ENCODE measurements at regions not wholly inside any gene's neighbourhood (a gene's known extent, or its start where the extent isn't known, plus 50 kb on each side); places are given as distances from the start of the nearest gene placed in this dataset.

- no peak for DNase-seq (ENCODE audit: low spot score, unreplicated experiment)
- no peaks in the 10 kb centered on the region for H3K27me3 Mint-ChIP-seq
- peaks cover 8% of the 10 kb centered on the region for H3K9me3 Mint-ChIP-seq (ENCODE audit: low read depth)
- no peaks in the 10 kb centered on the region for H3K4me1 Mint-ChIP-seq (ENCODE audit: low read depth)
- H3K4me3 Mint-ChIP-seq (ENCODE audit: low read depth) = no peak overlapping the region
- no peak for TF ChIP-seq CTCF (IDR thresholded peaks at IDR 0.05; ENCODE audit: unreplicated experiment)
- no peak overlapping the region for H3K27ac Mint-ChIP-seq
- H3K36me3 Mint-ChIP-seq (ENCODE audit: insufficient read depth) = no peaks in the 10 kb centered on the region
Measured at GRCh38 chr2:48838029-48838428, 82.5 kb upstream of the LHCGR start.

GRCh38 chr2:48829569-48829968, 74.0 kb upstream of the LHCGR start:
- Mint-ChIP-seq H3K27me3 (no peaks in the 10 kb centered on the region), H3K36me3 (ENCODE audit: insufficient read depth) (no peaks in the 10 kb centered on the region), H3K4me3 (ENCODE audit: low read depth) (no peak overlapping the region), H3K27ac (no peak overlapping the region), H3K4me1 (ENCODE audit: low read depth) (no peaks in the 10 kb centered on the region), H3K9me3 (ENCODE audit: low read depth) (peaks cover 7% of the 10 kb centered on the region)
- no peak for TF ChIP-seq CTCF (IDR thresholded peaks at IDR 0.05; ENCODE audit: unreplicated experiment)
- no peak for DNase-seq (ENCODE audit: low spot score, unreplicated experiment)

GRCh38 chr2:48829036-48829435, 73.5 kb upstream of the LHCGR start:
- Mint-ChIP-seq H3K4me3 (ENCODE audit: low read depth) (no peak overlapping the region), H3K4me1 (ENCODE audit: low read depth) (no peaks in the 10 kb centered on the region), H3K9me3 (ENCODE audit: low read depth) (peaks cover 5% of the 10 kb centered on the region), H3K27me3 (no peaks in the 10 kb centered on the region), H3K36me3 (ENCODE audit: insufficient read depth) (no peaks in the 10 kb centered on the region), H3K27ac (no peak overlapping the region)
- no peak for DNase-seq (ENCODE audit: low spot score, unreplicated experiment)
- no peak for TF ChIP-seq CTCF (IDR thresholded peaks at IDR 0.05; ENCODE audit: unreplicated experiment)

- H3K9me3 Mint-ChIP-seq (ENCODE audit: low read depth) = peaks cover 3% of the 10 kb centered on the region
- no peaks in the 10 kb centered on the region for H3K27me3 Mint-ChIP-seq
- H3K27ac Mint-ChIP-seq = no peak overlapping the region
- H3K4me3 Mint-ChIP-seq (ENCODE audit: low read depth) = no peak overlapping the region
- H3K36me3 Mint-ChIP-seq (ENCODE audit: insufficient read depth) = no peaks in the 10 kb centered on the region
- no peak for TF ChIP-seq CTCF (IDR thresholded peaks at IDR 0.05; ENCODE audit: unreplicated experiment)
- DNase-seq (ENCODE audit: low spot score, unreplicated experiment) = no peak
- H3K4me1 Mint-ChIP-seq (ENCODE audit: low read depth) = no peaks in the 10 kb centered on the region
Measured at GRCh38 chr2:48826986-48827385, 71.5 kb upstream of the LHCGR start.

GRCh38 chr2:48824116-48824515, 68.6 kb upstream of the LHCGR start:
- H3K9me3 Mint-ChIP-seq (ENCODE audit: low read depth) = no peaks in the 10 kb centered on the region
- no peak for TF ChIP-seq CTCF (IDR thresholded peaks at IDR 0.05; ENCODE audit: unreplicated experiment)
- no peak for DNase-seq (ENCODE audit: low spot score, unreplicated experiment)
- H3K27me3 Mint-ChIP-seq = no peaks in the 10 kb centered on the region
- no peaks in the 10 kb centered on the region for H3K4me1 Mint-ChIP-seq (ENCODE audit: low read depth)
- H3K4me3 Mint-ChIP-seq (ENCODE audit: low read depth) = no peak overlapping the region
- H3K27ac Mint-ChIP-seq = no peak overlapping the region
- H3K36me3 Mint-ChIP-seq (ENCODE audit: insufficient read depth) = no peaks in the 10 kb centered on the region
